ENCODE measurements at regions not wholly inside any gene's neighbourhood (a gene's known extent, or its start where the extent isn't known, plus 50 kb on each side); places are given as distances from the start of the nearest gene placed in this dataset.

DNA sequence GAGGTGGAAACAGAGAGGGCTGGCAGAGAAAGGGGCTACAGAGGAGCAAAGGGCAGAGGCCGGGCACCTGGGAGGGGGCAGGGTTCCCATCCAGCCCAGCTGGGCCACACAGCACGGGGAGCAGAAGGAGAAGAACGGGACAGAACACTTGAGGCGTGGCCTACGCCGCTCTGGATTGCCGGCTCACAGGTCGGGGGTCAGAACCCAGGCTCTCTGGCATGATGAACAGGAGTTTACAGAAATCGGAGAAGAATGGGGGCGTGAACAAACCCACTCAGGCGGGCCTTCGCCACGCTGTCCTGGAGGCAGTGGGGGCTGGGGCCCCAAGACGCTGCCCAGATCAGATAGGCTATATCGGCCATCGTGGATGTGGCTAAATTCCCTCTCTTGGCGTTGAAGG, 362.2 kb upstream of the SHH start:
- DNase-seq, result no peak

DNA sequence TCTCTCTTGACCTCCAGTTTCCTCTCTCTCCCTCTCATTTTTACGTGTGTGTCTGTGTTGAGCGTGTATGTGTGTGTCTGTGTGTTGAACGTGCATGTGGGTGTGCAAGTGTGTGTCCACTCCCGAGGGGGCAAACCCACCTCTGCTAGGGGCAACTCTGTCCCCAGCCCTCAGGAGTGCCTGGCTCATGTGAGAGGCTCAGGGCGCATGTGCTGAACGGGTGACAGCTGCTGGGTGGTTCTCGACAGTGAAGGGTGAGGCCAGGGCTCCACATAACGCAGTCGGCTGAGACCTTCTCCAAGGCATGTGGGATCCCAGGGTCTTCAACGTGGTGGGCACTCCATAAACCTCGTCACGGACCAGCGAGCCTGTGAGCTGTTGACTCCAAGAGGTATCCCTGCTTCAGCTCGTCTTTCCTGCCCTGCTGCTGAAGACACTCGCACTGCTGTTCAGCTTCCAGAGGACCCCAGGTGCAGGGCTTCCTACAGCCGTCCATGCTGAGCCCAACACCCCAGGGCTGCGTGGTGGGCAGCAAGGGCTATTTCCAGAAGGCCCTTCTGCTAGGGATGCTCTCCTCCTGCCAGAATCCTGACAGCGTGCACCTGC, 361.6 kb upstream of the SHH start:
- DNase-seq, result no peak

DNA sequence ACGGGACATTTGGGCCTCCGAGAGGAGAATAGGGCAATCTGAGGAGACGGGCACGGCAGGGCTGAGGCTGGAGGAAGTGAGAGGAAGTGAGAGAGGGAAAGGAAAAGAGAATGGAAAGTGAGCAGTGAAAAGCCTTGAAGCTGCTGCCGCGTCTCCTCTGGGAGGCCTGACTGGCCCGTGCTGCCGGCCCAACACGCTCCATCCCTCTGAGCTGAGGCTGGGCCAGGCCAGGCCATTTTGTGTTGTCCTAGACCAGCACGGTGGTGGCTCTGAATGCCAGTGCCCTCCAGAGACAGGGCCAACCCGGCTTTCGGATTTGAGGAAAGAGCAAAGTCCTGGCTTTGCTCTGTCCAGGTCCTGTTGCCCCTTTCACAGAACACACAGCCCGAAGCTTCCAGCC, 361.1 kb upstream of the SHH start:
- no peak for DNase-seq

DNA sequence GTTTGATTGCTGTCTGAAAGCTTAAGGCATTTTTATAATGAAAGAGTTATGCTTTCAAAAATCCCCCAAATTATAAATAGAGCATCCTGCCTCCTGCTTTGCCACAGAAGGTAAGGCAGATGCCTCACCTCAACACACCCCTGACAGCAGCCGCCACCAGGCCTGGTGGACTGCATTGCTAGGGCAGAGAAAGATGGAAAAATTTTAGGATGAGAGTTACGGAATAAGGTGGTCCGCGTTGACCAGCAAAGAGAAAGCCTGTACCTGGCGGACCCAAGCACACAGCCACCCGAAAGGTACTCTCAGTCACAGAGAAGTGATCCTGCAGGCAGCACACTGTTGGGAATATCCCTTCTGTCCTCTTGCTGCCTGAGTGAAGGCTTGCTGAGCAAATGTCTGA, 360.4 kb upstream of the SHH start:
- no peak for DNase-seq

DNA sequence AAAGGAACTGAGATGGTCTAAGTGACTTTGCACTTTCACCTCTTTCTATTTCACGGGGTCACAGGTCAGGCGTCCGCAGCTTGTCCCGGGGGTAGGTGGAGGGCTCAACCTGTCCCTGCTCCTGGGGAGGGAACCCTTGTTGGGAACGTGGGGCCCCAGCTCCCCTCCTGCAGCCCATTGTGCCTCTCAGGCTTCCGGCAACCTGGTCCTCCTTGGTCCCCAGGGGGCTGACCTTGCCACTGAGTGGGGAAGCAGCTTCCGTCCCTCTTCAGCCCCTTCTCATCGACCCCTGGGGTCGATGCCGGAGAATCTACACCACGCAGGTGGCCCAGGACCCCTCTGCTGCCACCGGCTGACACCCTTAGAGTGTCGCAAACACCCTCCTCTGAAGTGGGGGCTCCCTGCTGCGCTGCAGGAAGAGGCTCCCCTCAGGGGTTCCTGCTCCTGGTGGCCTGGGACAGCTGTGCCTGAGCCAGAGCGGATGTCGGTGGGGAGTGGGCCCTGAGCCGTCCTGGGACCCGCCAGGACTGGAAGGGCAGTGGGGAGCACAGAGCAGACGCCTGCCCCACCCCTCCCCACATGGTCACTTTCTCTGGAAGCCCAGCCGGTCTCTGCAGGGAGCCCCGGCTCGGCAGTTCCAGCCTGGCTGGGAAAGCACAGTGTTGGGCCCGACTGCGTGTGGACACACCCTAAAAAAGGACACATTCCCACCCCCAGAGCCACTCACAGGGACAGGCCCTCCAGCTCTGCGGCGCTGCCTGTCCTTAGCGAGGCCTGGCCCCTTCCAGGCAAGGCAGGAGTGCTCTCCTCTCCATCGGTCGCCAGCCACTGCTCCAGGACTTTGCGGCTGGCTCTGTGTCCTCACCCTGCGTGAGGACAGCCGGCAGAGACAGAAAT, 357.5 kb upstream of the SHH start:
- DNase-seq, result no peak

DNA sequence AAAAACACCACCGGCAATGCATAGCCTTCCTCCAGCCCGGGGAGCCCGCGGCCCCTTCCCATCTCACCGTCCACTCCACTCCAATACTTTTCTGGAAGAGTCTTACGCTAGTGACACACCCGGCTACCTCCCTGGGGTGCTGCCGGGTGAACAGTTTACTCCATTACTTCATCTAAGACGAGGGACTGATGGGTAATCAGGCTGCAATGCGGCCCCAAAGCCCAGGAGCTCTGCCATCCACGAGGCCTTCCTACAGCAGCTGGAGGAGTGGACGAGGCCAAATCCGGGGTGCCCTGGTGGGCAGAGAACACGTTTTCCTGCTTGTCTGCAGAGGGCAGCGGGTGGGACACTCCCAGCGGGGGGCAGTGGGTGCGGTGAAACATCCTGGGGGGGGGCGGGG, 356.2 kb upstream of the SHH start:
- no peak for DNase-seq

DNA sequence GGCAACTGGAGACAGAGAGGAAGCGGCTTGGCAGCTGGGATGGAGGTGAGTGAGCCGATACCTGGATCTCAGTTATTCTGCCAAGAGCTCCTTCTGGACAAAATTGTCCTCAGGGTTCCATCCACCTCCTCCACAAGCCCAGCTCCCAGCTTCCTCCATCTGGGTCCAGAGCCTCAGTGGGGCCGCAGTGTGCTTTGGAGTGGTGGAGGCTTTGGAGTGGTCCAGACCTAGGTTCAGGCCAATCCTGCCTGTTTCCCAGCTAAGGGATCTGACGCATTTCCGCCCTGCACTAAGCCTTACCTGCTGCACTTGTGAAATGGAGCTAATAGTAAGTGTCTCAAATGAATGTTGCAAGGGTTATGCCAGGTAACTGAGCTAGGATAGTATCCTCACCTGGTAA, 355.7 kb upstream of the SHH start:
- no peak for DNase-seq

DNA sequence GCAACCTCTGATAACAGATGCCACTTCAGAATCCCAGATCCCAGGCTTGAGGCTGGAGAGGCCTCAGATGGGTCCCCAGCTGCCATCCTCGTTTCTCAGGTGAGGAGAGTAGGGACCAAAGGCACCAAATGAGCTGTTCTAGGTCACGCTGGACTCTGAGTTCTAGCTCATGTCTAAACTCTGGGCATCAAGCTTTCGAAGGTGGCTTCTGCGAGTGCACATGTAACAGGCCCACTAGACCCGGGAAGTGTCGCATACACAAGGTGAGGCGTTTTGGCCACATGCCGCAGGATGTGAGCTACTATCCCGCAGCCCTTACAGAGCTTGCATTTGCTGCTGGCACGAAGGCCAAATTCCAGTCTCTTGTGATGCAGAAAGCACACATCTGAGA, 355.1 kb upstream of the SHH start:
- no peak for DNase-seq

DNA sequence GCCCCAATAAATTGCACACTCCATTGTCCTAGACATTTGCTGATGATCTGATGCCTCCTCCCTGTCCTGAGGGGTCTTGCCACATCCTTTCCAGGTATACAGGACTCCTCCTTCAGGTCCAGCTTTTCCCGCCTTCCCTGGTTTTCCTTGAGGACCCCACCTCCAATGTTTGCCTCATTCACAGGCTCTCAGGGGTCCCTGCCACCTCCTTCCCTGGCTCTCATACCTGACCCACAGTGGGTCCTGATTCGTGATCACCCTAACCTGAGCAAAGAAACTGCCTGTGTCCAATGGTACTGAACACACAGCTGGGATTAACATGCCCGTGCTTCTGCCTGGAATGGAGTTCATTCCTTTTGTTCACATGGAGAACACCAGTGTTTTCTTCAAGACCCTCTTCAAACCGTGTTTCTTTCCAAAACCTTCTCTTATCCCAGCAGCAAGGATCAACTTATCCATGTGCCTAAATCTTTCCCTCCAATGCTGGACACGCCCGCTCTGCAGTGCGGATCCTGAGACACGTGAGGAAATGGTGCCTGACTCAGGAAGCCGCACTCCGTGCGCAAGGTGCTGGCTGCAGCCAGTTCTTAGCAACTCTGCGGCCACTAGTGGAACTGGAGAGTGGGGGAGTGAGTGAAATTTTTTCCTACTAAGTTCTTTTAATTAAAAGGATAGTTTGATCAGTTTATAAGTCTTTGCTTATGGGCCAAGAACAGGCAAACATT, 354.6 kb upstream of the SHH start:
- DNase-seq, result no peak

DNA sequence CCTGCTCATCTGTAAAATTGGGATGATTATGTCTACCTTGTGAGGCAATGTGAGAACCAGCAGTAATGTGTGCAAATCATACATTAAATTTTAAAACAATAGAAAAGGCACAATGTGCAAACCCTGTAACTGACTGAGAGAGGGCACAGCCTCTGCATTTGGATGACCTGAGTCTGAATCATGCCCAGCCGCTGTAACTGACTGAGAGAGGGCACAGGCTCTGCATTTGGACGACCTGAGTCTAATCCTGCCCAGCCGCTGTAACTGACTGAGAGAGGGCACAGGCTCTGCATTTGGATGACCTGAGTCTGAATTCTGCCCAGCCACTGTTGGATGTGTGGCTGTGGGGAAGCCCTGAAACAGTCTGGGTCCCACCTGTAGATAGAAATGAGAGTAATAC, 351.5 kb upstream of the SHH start:
- no peak for DNase-seq

DNA sequence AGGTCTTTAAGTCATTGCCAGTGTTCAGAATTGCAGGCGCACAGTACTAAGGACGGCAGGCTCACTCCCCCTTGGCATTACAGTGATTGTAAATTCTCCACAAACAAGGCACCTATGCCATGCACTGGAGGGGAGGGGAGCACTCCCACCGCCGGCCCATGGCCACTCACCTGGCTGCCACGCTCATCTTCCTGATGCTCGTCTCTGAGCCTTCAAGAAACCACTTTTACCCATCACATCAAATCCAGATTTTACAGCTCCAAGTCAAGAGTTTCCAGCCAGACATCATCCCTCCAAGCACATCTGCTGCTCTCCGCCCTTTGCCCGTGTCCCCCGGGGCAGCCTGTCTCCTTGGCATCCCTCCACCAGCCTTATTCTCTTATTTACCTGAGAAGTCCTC, 350.2 kb upstream of the SHH start:
- no peak for DNase-seq

DNA sequence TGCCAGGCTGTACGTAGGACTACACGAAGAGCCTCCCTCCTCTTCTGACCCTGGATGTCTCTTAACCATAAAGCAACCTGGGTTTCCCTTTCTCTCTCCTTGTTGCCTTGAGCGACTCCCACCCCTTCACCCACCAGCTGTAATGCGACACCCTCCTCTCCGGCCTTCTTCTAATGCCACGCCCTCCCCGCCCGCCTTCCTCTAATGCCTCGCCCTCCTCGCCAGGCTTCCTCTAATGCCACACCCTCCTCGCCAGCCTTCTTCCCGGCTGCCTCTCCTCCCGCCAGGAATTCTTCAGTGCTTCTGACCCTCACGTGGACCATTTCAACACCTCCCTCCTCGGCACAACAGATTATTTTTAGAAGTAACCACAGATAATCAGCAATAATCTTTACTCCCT, 348.5 kb upstream of the SHH start:
- no peak for DNase-seq

DNA sequence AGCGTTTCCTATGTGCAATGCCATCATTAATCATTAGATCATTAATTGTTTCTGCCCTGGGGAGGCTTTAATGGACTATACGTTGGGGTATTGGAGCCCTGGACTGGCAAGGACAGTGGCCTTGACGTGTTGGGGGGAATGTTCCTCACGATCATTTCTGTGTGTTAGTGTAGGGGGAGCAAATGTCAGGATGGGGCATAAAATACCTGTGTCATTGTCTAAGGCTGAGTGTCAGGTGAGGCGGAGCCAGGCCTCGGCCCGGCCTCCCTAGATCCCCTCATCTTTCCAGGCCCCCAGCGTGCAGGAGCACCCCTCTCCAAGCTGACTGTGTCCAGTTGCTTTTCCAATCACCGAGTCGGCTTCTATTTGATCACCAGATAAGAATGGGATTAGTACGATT, 346.4 kb upstream of the SHH start:
- no peak for DNase-seq

DNA sequence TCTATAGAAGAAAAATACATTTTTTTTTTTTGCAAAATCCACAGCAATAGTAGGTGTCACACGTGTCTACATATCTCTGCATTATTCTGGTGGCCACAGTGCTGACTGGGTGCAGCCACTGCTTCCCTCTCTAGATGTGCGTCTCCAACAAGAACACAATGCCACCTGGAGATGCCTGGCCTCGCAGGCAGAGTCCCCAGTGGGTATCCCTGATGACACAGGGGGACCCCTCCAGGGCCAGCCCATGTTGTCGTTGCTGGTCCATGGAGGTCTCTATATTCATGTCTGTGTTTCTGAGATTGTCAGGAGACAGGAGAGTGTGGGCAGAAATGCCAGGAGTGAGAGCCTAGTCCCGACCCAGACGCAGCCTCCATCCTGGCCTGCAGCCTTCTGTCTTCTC, 345.9 kb upstream of the SHH start:
- DNase-seq, result no peak

DNA sequence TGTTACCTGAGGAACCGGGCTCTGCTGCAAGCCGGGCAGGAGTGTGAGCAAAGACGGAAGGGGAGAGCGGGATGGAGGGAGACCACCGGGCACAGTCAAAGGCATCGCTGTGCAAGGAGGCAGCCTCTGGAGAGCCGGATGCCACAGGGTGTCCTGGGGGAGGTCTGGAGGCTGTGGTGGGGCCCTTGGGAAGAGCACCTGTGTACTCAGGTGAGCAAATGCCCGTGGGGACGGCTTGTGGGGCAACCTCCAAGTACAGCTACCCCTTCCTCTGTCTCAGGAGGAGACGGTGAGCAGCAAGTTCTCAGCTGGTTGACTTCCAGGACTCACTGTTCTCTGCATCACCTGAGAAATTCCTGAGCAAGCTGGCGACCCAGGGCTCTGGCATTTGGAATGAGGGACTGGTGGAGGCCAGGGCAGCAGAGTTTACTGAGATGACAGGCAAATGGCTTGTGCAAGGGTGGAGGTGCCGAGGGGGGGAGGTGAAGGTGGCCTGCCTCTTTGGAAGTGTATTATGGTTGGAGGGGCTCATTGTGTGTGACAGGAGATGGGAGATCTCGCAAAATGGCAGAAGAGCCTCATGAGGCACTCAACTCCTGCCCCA, 345.2 kb upstream of the SHH start:
- DNase-seq, result no peak

DNA sequence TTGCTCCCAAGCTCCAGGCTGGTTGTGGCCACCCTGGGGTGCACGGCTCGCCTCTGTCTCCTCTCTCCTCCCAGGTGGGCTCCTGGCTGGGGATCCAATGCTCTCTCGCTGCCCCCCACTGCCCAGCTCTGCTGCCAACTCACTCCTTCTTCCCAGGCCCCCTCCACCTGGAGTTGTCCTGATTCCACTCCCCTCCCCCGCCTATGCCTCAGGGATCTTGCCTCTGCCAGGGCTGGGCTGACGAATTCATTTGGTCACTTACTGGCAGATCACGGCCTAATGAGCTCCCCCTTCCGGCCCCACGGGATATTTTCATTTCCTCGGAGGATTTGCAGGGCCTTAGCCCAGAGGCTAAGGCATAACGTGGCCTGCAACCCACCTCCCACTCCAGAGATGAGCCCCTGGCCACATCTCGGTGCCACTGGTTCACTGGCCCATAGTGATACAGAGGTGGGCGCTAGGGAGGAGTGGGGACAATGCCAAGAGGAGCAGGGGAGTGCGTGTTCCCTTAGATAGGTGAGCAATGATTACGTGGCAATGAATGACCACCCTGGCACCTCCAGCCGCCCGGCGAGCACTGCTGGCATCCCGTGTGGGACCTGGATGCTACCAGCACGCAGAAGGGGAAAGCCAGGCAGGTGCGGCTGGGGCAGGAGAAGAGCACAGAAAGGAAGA, 344.6 kb upstream of the SHH start:
- DNase-seq, result no peak

DNA sequence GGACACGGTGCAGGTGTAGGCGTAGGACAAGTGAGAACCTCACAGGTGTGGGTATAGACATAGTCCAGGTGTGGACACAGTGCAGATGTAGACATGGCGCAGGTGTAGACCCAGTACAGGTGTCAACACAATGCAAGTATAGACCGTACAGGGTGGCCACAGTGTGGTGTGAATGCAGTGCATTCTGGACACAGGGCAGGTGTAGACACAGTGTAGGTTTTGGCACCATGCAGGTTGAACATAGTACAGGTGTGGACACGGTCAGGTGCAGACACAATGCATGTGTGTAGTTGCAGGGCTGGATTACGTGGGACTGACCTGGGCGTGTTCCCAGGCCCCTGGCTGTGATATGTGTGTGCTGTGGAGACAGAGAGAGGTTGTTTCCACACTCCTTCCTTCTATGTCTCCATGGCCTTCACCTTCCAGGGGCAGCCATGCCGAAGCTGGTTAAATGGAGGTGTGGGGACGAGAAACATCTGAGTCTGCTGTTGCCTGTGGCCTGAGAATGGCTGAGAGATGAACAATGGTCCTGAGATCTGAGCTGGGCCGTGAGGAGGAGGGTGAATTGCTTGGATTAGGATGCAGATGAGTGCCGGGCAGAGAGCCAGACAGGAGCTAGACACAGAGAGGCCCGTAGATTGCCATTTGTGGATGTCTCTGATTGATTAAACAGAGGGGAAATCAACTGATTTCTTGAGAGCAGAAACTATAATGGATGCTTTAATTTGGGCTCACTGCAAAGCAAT, 343.9 kb upstream of the SHH start:
- DNase-seq, result no peak

DNA sequence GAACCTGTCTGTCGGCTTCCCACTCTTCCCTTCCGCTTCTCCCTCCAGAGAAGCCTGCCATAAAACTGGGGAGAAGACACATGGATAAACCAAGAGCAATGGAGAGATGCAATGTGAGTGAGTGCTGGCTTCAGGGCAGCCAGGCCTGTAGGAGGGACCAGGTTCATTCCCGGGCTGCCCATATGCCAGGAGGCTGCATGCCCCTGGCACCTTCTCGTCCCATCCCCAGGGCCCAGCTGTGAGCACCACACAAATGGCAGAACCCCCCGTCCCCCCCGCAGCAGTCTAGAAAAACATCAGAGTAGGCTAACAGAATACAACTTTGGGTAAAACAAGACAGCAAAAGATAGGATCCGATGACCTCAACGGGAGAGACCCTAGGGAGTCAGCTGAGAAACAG, 341.3 kb upstream of the SHH start:
- DNase-seq, result no peak

DNA sequence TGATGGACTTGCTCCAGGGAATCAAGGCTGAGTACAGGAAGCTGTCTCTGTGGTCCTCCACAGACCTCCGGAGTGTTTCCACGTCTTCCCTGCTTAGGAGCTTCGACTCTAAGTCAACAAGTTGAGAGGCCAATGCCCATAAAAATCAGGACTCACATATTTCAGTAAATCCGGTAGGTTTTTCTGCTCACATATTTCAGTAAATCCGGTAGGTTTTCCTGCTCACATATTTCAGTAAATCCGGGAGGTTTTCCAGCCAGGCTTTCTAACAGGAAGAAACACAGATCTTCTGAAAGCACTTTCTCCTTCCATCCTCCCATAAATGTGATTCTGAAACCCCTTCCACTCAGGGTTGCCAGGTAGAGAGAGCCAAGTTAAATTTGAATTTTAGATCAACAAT, 340.1 kb upstream of the SHH start:
- no peak for DNase-seq

DNA sequence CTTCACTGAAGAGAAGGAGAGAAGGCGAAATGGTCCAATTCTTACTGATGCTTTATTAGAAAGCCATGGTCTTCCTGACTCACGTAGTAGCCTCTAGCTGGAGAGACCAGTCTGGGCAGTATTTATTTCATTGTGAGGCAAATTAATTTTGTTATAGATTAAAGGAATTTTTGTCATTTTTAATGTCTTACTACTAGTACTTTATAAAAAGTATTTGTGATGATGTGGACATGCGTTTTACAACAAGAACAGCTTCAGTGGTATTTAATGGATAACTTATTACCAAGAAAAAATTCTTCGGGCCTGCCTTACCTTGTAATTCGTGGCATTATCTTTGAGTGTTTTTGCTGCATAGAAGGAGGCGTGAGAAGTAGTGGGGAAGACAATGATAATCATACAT, 339.4 kb upstream of the SHH start:
- DNase-seq, result no peak

DNA sequence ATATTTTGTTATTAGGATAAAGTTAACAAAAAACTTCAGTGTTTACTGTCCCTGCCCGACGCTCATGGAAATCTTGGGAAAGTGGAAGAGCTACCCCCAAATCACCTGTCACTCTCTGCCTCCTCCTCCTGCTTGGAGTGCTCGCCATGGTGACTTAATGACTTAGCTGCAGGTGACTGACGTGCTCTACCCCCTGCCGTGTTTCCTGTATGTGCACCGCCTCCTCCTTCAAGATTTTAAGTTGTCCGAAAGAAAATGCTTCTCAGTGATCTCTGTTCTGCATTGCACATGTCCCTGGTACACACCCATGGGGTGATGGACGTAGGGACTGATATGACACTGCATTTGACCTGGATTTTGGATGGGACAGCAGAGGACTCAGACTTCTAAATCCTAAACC, 338.8 kb upstream of the SHH start:
- no peak for DNase-seq

DNA sequence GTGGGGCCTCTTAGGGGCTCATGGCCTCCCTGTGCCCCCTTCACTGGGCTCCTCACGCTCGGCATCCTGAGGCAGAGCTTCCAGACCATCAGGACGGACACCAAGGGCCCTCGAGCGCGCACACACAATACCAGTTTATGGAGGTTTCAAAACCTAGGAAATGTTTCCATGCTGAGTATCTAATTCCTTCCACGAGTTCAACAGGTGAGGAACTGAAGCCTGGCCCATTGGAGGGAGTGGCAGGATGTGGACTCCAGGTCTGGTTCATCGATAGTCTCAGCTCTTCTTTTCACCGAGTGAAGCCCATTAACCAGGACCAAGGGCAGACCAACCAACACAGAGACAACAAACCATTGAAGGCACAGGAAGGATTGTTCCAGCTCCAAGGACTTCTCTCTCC, 336.7 kb upstream of the SHH start:
- DNase-seq, result no peak

DNA sequence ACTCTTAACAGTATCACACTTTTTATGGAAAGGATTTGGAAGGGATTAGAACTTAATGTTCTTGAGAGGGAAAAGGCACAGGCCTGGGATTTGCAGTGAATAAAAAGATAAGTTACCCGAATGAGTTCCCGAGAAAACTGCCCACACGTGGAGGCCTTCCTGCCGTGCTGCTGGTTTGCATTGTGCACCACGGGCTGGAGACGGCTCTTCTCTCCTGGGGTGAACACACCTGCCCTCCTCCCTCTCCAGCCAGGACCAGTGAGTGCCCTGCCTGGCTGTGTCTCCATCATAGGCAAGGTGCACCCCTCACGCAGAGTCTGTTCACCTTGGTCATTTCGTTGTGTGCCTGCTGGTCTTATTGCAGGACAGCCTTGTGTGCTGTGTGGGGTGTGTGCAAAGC, 336.3 kb upstream of the SHH start:
- no peak for DNase-seq
